Mucosa of gallbladder (tissue), 1 donor: ENCODE measurements at regions not wholly inside any gene's neighbourhood (a gene's known extent, or its start where the extent isn't known, plus 50 kb on each side); places are given as distances from the start of the nearest gene placed in this dataset.

Source experiments
- DNase-seq: peaks from one replicate; pipeline ENCODE4 v3.0.0-alpha.2; 2020; ENCODE audit warnings: low spot score
- donor health status: DM: no; HTN: no; CAD: no.

- no peak for DNase-seq
Measured at GRCh38 chr15:87167055-87167454, 1087.4 kb downstream of the AGBL1 start.

GRCh38 chr15:87155771-87156170 is 1076.1 kb downstream of the AGBL1 start:
- DNase-seq = no peak

GRCh38 chr15:87154761-87155160 is 1075.1 kb downstream of the AGBL1 start:
- no peak for DNase-seq

- no peak for DNase-seq
Measured at GRCh38 chr15:87151202-87151748, 1071.6 kb downstream of the AGBL1 start.

- DNase-seq = no peak
Measured at GRCh38 chr15:87145696-87146095, 1066.0 kb downstream of the AGBL1 start.

GRCh38 chr15:87144775-87145174 is 1065.1 kb downstream of the AGBL1 start:
- DNase-seq = no peak

- no peak for DNase-seq
Measured at GRCh38 chr15:87142096-87142495, 1062.4 kb downstream of the AGBL1 start.

- no peak for DNase-seq
Measured at GRCh38 chr15:87135109-87135508, 1055.4 kb downstream of the AGBL1 start.

- no peak for DNase-seq
Measured at GRCh38 chr15:87133704-87134103, 1054.0 kb downstream of the AGBL1 start.

- no peak for DNase-seq
Measured at GRCh38 chr15:87131067-87131466, 1051.4 kb downstream of the AGBL1 start.

- no peak for DNase-seq
Measured at GRCh38 chr15:87129916-87130315, 1050.2 kb downstream of the AGBL1 start.

GRCh38 chr15:87123676-87124382 is 1044.2 kb downstream of the AGBL1 start:
- no peak for DNase-seq

- DNase-seq = no peak
Measured at GRCh38 chr15:87121336-87121735, 1041.7 kb downstream of the AGBL1 start.

GRCh38 chr15:87120555-87120954 is 1040.9 kb downstream of the AGBL1 start:
- no peak for DNase-seq

- no peak for DNase-seq
Measured at GRCh38 chr15:87118846-87119245, 1039.2 kb downstream of the AGBL1 start.

GRCh38 chr15:87118435-87118834 is 1038.8 kb downstream of the AGBL1 start:
- no peak for DNase-seq

- DNase-seq = no peak
Measured at GRCh38 chr15:87115795-87116194, 1036.1 kb downstream of the AGBL1 start.

- no peak for DNase-seq
Measured at GRCh38 chr15:87099916-87100315, 1020.2 kb downstream of the AGBL1 start.

GRCh38 chr15:87089551-87089950 is 1009.9 kb downstream of the AGBL1 start:
- no peak for DNase-seq

- DNase-seq = no peak
Measured at GRCh38 chr15:87083201-87083600, 1003.5 kb downstream of the AGBL1 start.

GRCh38 chr15:87082581-87082980 is 1002.9 kb downstream of the AGBL1 start:
- no peak for DNase-seq

- DNase-seq = no peak
Measured at GRCh38 chr15:87080547-87080946, 1000.9 kb downstream of the AGBL1 start.
